ENCODE measurements at regions not wholly inside any gene's neighbourhood (a gene's known extent, or its start where the extent isn't known, plus 50 kb on each side); places are given as distances from the start of the nearest gene placed in this dataset.

- TF ChIP-seq BHLHE40 (IDR thresholded peaks at IDR 0.05; ENCODE audit: borderline replicate concordance) (no peak), HDGF (IDR thresholded peaks at IDR 0.05; ENCODE audit: borderline replicate concordance) (no peak), FOXM1 (IDR thresholded peaks at IDR 0.05; ENCODE audit: borderline replicate concordance) (no peak), SUZ12 (IDR thresholded peaks at IDR 0.05) (no peak), L3MBTL2 (conservative IDR thresholded peaks at IDR 0.05) (no peak), ELF4 (IDR thresholded peaks at IDR 0.05) (no peak), FOXA1 (IDR thresholded peaks at IDR 0.05) (no peak), TARDBP (IDR thresholded peaks at IDR 0.05) (no peak), ZNF384 (IDR thresholded peaks at IDR 0.05) (no peak), LEF1 (IDR thresholded peaks at IDR 0.05; ENCODE audit: borderline replicate concordance) (no peak), SP1 (IDR thresholded peaks at IDR 0.05) (no peak), FOXK2 (IDR thresholded peaks at IDR 0.05) (no peak), PKNOX1 (IDR thresholded peaks at IDR 0.05) (no peak), ARNT (IDR thresholded peaks at IDR 0.05) (no peak)
Measured at GRCh38 chr7:81333004-81333403, 414.2 kb upstream of the SEMA3C start.

All from HEK293T (cell line).